Endodermal cell (in vitro differentiated cells): ENCODE measurements at regions not wholly inside any gene's neighbourhood (a gene's known extent, or its start where the extent isn't known, plus 50 kb on each side); places are given as distances from the start of the nearest gene placed in this dataset.

Experiments
- DNase-seq: peaks from one replicate; pipeline ENCODE4 v3.0.0-alpha.2; 2017
- H3K27ac ChIP-seq: 2 replicates; pipeline ENCODE4 v1.5.1; 2013; ENCODE audit warnings: mild to moderate bottlenecking, low read depth, low read length, moderate library complexity
- H3K27me3 ChIP-seq: 2 replicates; pipeline ENCODE4 v1.6.1; 2013; ENCODE audit warnings: mild to moderate bottlenecking, low read length, moderate library complexity; ENCODE audit not compliant: insufficient read depth, control insufficient read depth, poor library complexity, severe bottlenecking
- H3K36me3 ChIP-seq: 2 replicates; pipeline ENCODE4 v1.7.0; 2013; ENCODE audit warnings: mild to moderate bottlenecking, low read length, moderate library complexity; ENCODE audit not compliant: control insufficient read depth, insufficient read depth
- H3K4me1 ChIP-seq: one replicate; pipeline ENCODE4 v1.7.0; 2013; ENCODE audit warnings: low read length; ENCODE audit not compliant: control insufficient read depth, insufficient read depth
- H3K4me3 ChIP-seq: 2 replicates; pipeline ENCODE4 v1.5.1; 2013; ENCODE audit warnings: mild to moderate bottlenecking, low read length, moderate library complexity
- H3K9ac ChIP-seq: 2 replicates; pipeline ENCODE4 v1.6.1; 2013; ENCODE audit warnings: mild to moderate bottlenecking, low read length, moderate library complexity; ENCODE audit not compliant: poor library complexity, severe bottlenecking; ENCODE audit errors: extremely low read depth
- H3K9me3 ChIP-seq: 2 replicates; pipeline ENCODE4 v1.6.1; 2013; ENCODE audit warnings: mild to moderate bottlenecking, low read length, moderate library complexity; ENCODE audit not compliant: control insufficient read depth
- H3K27ac Mint-ChIP-seq: 2 replicates; pipeline ENCODE4 v1.8.0; 2020; ENCODE audit warnings: mixed read lengths
- H3K27me3 Mint-ChIP-seq: 2 replicates; pipeline ENCODE4 v1.8.0; 2021; ENCODE audit warnings: mild to moderate bottlenecking, mixed read lengths; ENCODE audit not compliant: insufficient read depth
- H3K36me3 Mint-ChIP-seq: 2 replicates; pipeline ENCODE4 v1.8.0; 2020; ENCODE audit warnings: low read depth, mixed read lengths
- H3K4me1 Mint-ChIP-seq: 2 replicates; pipeline ENCODE4 v1.8.0; 2020; ENCODE audit warnings: mixed read lengths
- H3K4me3 Mint-ChIP-seq: 2 replicates; pipeline ENCODE4 v1.8.0; 2020; ENCODE audit warnings: mild to moderate bottlenecking, moderate library complexity, mixed read lengths
- H3K9me3 Mint-ChIP-seq: 2 replicates; pipeline ENCODE4 v1.8.0; 2020; ENCODE audit warnings: mild to moderate bottlenecking, mixed read lengths
- WGBS, 2 experiments: methylation state at CpG; one replicate each; pipeline versions ENCODE4 v1.1.5 to v1.1.7; 2013; ENCODE audit warnings: missing lambda C conversion rate in 2 of 2, mixed read lengths in 1 of 2; ENCODE audit not compliant: insufficient coverage in 1 of 2, insufficient read length in 1 of 2; 5-methylcytosine and 5-hydroxymethylcytosine counted together
- TF ChIP-seq, protein P1 (sequence below): fragments of 200-600 bp; sonication (generic); conservative IDR thresholded peaks from 2 replicates; pipeline ENCODE4 v1.5.0; 2021; ENCODE audit warnings: antibody characterized with exemption, mild to moderate bottlenecking

DNA sequence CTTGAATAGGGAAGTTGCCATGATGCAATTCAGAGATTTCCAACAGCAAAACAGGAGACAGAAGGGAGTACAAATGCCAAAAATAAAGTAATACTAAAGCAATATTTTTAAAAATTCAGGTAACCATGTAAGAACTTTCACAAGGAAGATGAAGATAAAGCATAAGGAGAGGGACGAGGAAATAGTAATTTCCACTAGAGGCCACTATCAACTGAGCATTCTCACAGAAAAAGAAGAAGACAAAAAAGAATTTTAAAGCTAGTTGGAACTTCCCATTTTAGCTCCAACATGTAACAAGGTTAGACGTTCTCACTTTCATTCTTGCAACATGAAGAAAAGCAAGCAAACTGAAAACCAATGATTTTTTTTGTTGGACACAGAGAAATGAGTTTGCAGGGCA, 779.9 kb upstream of the CDH6 start:
- Histone ChIP-seq H3K4me3 (no peak overlapping the region), H3K4me1 (no peaks in the 10 kb centered on the region), H3K9ac (no peak overlapping the region), H3K36me3 (no peaks in the 10 kb centered on the region), H3K27ac (no peak overlapping the region), H3K9me3 (no peaks in the 10 kb centered on the region), H3K27me3 (no peaks in the 10 kb centered on the region)
- Mint-ChIP-seq H3K27ac (no peak overlapping the region), H3K27me3 (no peaks in the 10 kb centered on the region), H3K4me3 (no peak overlapping the region), H3K36me3 (no peaks in the 10 kb centered on the region), H3K4me1 (no peaks in the 10 kb centered on the region), H3K9me3 (no peaks in the 10 kb centered on the region)
- WGBS, 2 experiments = 68 to 73% methylated on average over 2 of the region's 2 CpGs
- DNase-seq = no peak
- TF ChIP-seq, protein P1, sequence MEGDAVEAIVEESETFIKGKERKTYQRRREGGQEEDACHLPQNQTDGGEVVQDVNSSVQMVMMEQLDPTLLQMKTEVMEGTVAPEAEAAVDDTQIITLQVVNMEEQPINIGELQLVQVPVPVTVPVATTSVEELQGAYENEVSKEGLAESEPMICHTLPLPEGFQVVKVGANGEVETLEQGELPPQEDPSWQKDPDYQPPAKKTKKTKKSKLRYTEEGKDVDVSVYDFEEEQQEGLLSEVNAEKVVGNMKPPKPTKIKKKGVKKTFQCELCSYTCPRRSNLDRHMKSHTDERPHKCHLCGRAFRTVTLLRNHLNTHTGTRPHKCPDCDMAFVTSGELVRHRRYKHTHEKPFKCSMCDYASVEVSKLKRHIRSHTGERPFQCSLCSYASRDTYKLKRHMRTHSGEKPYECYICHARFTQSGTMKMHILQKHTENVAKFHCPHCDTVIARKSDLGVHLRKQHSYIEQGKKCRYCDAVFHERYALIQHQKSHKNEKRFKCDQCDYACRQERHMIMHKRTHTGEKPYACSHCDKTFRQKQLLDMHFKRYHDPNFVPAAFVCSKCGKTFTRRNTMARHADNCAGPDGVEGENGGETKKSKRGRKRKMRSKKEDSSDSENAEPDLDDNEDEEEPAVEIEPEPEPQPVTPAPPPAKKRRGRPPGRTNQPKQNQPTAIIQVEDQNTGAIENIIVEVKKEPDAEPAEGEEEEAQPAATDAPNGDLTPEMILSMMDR = peak; percentile 60

DNA sequence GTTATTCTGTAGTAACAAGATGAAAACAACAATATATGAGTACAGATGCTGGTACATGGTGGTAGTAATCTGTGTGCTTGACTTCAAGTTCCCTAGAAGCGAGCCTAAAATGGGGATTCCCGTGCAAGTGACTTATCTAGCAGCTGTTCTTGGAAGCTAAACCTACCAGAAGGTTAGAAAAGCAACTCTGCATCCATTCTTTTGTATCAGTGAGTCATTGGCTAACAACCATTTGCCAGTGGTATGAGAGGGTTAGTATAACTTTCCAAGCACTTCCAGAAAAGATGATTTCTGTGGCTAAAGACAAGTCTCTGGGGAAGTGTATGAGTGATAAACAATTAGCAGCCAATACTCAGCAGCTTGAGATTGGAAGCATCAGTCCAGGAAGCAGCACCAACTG, 787.7 kb upstream of the CDH6 start:
- Mint-ChIP-seq H3K9me3 (no peaks in the 10 kb centered on the region), H3K4me1 (no peaks in the 10 kb centered on the region), H3K27me3 (no peaks in the 10 kb centered on the region), H3K36me3 (no peaks in the 10 kb centered on the region), H3K27ac (no peak overlapping the region), H3K4me3 (no peak overlapping the region)
- Histone ChIP-seq H3K9ac (no peak overlapping the region), H3K27me3 (no peaks in the 10 kb centered on the region), H3K4me3 (no peak overlapping the region), H3K36me3 (no peaks in the 10 kb centered on the region), H3K27ac (no peak overlapping the region), H3K9me3 (no peaks in the 10 kb centered on the region), H3K4me1 (no peaks in the 10 kb centered on the region)
- WGBS, 2 experiments = 75 to 92% methylated on average over 2 of the region's 2 CpGs
- TF ChIP-seq, protein P1 = no peak
- no peak for DNase-seq

DNA sequence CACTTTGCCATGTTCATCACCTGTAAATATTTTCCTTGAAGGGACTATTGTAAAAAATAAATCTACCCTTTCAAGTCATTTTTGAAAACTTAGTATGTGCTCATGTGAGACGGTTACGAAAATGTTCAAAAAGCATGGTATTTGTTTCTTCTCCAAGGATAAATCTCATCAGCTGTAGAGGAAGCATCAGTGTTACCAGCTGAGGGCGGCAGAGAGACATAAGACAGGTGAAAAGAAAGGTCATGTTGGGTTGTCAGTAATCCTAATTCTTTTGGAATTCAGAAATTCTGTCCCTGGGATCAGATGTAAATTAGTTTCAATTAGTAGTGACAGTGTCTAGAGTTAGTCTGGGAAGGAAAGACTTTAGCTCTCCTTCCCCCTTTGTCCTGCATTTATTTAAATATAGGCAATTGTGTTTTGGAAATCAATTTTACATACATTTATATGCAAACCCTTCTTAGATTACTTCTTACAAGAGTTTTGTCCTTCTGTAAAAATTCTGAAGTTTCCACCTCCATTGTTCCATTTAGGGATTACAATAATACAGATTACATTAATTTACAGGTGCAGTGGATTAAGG, 791.9 kb upstream of the CDH6 start:
- Histone ChIP-seq H3K4me3 (no peak overlapping the region), H3K9me3 (no peaks in the 10 kb centered on the region), H3K9ac (no peak overlapping the region), H3K4me1 (no peaks in the 10 kb centered on the region), H3K27me3 (no peaks in the 10 kb centered on the region), H3K36me3 (no peaks in the 10 kb centered on the region), H3K27ac (no peak overlapping the region)
- Mint-ChIP-seq H3K36me3 (no peaks in the 10 kb centered on the region), H3K4me1 (no peaks in the 10 kb centered on the region), H3K4me3 (no peak overlapping the region), H3K27me3 (no peaks in the 10 kb centered on the region), H3K9me3 (no peaks in the 10 kb centered on the region), H3K27ac (no peak overlapping the region)
- WGBS, 2 experiments = 26 to 33% methylated on average over 2 to 3 of the region's 3 CpGs
- peak; percentile 88 for DNase-seq
- TF ChIP-seq, protein P1 = peak; percentile 87
